WTC11 (cell line): ENCODE measurements at regions not wholly inside any gene's neighbourhood (a gene's known extent, or its start where the extent isn't known, plus 50 kb on each side); places are given as distances from the start of the nearest gene placed in this dataset.

Source experiments
- NR1H2 ChIP-seq: sonication (generic); formaldehyde crosslinking; IDR thresholded peaks from 2 replicates; pipeline ENCODE4 v1.9.0; 2021; ENCODE audit warnings: mild to moderate bottlenecking, moderate library complexity, missing genetic modification reagents
- ZBTB43 ChIP-seq: sonication (generic); formaldehyde crosslinking; IDR thresholded peaks from 2 replicates; pipeline ENCODE4 v1.8.1; 2023; ENCODE audit warnings: mild to moderate bottlenecking, missing genetic modification reagents

- TF ChIP-seq ZBTB43 (CRISPR knock-in tag) (no peak), NR1H2 (no peak)
Observed at GRCh38 chr13:29681864-29682263, 86.4 kb upstream of the SLC7A1 start.
